B cell (primary cell): ENCODE measurements at regions not wholly inside any gene's neighbourhood (a gene's known extent, or its start where the extent isn't known, plus 50 kb on each side); places are given as distances from the start of the nearest gene placed in this dataset.

ENCODE experiments used
- EZH2 ChIP-seq: IDR thresholded peaks from 2 replicates; pipeline ENCODE4 v1.6.1; 2012; ENCODE audit warnings: borderline replicate concordance, low read depth, mild to moderate bottlenecking, moderate library complexity, low read length; ENCODE audit not compliant: insufficient read depth, poor library complexity, severe bottlenecking
- TF ChIP-seq, protein P1 (sequence below): fragments of 200-600 bp; IDR thresholded peaks from one replicate; pipeline ENCODE4 v1.8.0; 2022; ENCODE audit warnings: antibody characterized with exemption, mild to moderate bottlenecking

DNA sequence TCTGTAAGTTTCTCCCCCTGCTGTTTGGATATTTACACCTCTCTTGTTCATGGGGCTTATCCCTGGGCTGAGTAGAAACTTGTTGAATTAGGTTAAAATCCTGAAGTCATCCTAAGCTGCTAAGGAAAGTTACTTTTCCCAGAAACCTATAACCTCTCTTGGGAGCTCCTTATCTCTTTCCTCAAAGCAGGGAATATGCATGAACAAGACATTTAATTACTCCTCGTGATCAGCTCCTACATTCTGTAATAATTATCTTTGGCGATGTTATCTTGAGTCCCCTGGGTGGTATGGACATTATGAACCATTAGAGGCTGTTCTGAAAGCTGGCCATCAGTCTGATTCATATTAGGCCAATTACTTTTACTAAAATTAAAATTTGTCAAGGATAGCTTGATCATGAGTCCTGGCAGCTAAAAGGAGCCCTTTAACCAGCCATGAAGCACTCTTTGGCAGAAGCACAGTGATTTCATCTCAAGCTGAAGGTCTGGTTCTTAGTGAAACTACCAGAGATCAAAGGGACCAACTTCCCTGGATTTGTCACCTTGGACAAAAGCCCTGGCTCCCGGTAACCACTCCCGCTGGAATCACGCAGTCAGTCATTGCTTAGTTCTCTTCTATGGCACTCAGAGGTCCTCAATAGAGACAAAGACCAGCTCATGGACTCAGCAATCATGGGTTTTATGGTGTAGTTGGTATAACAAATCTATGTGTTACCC lies 811.8 kb downstream of the UQCRFS1 start:
- TF ChIP-seq, protein P1, sequence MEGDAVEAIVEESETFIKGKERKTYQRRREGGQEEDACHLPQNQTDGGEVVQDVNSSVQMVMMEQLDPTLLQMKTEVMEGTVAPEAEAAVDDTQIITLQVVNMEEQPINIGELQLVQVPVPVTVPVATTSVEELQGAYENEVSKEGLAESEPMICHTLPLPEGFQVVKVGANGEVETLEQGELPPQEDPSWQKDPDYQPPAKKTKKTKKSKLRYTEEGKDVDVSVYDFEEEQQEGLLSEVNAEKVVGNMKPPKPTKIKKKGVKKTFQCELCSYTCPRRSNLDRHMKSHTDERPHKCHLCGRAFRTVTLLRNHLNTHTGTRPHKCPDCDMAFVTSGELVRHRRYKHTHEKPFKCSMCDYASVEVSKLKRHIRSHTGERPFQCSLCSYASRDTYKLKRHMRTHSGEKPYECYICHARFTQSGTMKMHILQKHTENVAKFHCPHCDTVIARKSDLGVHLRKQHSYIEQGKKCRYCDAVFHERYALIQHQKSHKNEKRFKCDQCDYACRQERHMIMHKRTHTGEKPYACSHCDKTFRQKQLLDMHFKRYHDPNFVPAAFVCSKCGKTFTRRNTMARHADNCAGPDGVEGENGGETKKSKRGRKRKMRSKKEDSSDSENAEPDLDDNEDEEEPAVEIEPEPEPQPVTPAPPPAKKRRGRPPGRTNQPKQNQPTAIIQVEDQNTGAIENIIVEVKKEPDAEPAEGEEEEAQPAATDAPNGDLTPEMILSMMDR = no peak
- TF ChIP-seq EZH2 = no peak
